Endothelial cell of umbilical vein (primary cell): ENCODE measurements at regions not wholly inside any gene's neighbourhood (a gene's known extent, or its start where the extent isn't known, plus 50 kb on each side); places are given as distances from the start of the nearest gene placed in this dataset.

Source experiments
- BruUV-seq: library from RNA; stranded (reverse); fragments of 400-500 nt; replicated peaks from 2 replicates; lab custom pipeline; 2021; lab: Mats Ljungman, UMichigan
- CTCF ChIA-PET: fragments of 300-600, 350-600 bp; sonication (Branson Sonifier 250); formaldehyde crosslinking; loops from one replicate; lab custom pipeline; 2021; ENCODE audit warnings: antibody characterized with exemption, inconsistent platforms; lab: Charles Lee
- POLR2A ChIA-PET: fragments of 300-600, 350-600 bp; sonication (Branson Sonifier 250); formaldehyde crosslinking; loops from one replicate; lab custom pipeline; 2021; ENCODE audit warnings: antibody characterized with exemption, inconsistent platforms; lab: Charles Lee
- DNase-seq: peaks from one replicate; pipeline ENCODE4 v3.0.0-alpha.2; 2011; ENCODE audit warnings: low read depth, low spot score
- FAIRE-seq: peaks from 2 replicates; lab custom pipeline; 2011; peaks lifted over from hg19 to GRCh38; lab: Jason Lieb, UNC
- H2AFZ ChIP-seq: 2 replicates; pipeline ENCODE4 v1.6.0; 2012; ENCODE audit warnings: low read depth, low read length, control low read depth, inconsistent platforms
- H3K27ac ChIP-seq: 2 replicates; pipeline ENCODE4 v1.5.1; 2011; ENCODE audit warnings: low read depth, mild to moderate bottlenecking, control low read depth, low read length, moderate library complexity; ENCODE audit not compliant: insufficient read depth
- H3K27me3 ChIP-seq, 2 experiments: 2 replicates each; pipeline versions ENCODE4 v1.6.0 to v1.6.1; 2011; ENCODE audit warnings: low read length in 2 of 2, mixed read lengths in 1 of 2; ENCODE audit not compliant: control insufficient read depth in 2 of 2, insufficient read depth in 2 of 2
- H3K36me3 ChIP-seq, 2 experiments: 2 replicates in 1 of 2; 3 replicates in 1 of 2; pipeline ENCODE4 v1.5.1; 2011; ENCODE audit warnings: low read length in 2 of 2, mild to moderate bottlenecking in 1 of 2, moderate library complexity in 1 of 2; ENCODE audit not compliant: control insufficient read depth in 2 of 2, insufficient read depth in 2 of 2; ENCODE audit errors: extremely low read depth in 1 of 2
- H3K4me1 ChIP-seq: 3 replicates; pipeline ENCODE4 v1.5.1; 2011; ENCODE audit warnings: mild to moderate bottlenecking, low read length; ENCODE audit not compliant: control insufficient read depth, insufficient read depth; ENCODE audit errors: extremely low read depth
- H3K4me2 ChIP-seq: 2 replicates; pipeline ENCODE4 v1.6.1; 2011; ENCODE audit warnings: low read length, control low read depth, mixed read lengths; ENCODE audit not compliant: insufficient read depth
- H3K4me3 ChIP-seq, 3 experiments: fragments of 200-600 bp in 1 of 3; sonication (generic), shearing (Covaris generic) in 1 of 3; replicated peaks in 1 of 3; 2 replicates each; pipeline ENCODE4 v1.5.1; 2011 to 2016; ENCODE audit warnings: control low read depth in 3 of 3, low read length in 3 of 3, mild to moderate bottlenecking in 2 of 3, inconsistent platforms in 1 of 3, low read depth in 1 of 3, moderate library complexity in 1 of 3; ENCODE audit not compliant: insufficient read depth in 1 of 3
- H3K79me2 ChIP-seq: 2 replicates; pipeline ENCODE4 v1.6.0; 2012; ENCODE audit warnings: low read length, inconsistent platforms; ENCODE audit not compliant: control insufficient read depth, insufficient read depth
- H3K9ac ChIP-seq: replicated peaks from 2 replicates; pipeline ENCODE3; 2011; ENCODE audit warnings: low read length, control low read depth; ENCODE audit not compliant: insufficient read depth; ENCODE audit errors: extremely low read depth
- H3K9me1 ChIP-seq: replicated peaks from 3 replicates; pipeline ENCODE4 v1.6.0; 2011; ENCODE audit warnings: mild to moderate bottlenecking, low read length; ENCODE audit not compliant: control insufficient read depth, insufficient read depth; ENCODE audit errors: extremely low read depth
- H3K9me3 ChIP-seq: replicated peaks from 2 replicates; pipeline ENCODE4 v1.5.1; 2012; ENCODE audit warnings: low read length, inconsistent platforms; ENCODE audit not compliant: control insufficient read depth, insufficient read depth
- H4K20me1 ChIP-seq: replicated peaks from 2 replicates; pipeline ENCODE3; 2011; ENCODE audit warnings: mild to moderate bottlenecking, low read length; ENCODE audit not compliant: control insufficient read depth, insufficient read depth; ENCODE audit errors: extremely low read depth
- CTCF ChIP-seq, 2 donors: IDR thresholded peaks; 1 replicate in 1 of 2; 2 replicates in 1 of 2; pipeline ENCODE4 v1.5.1; 2011; ENCODE audit warnings: low read length in 2 of 2, mild to moderate bottlenecking in 2 of 2, moderate library complexity in 2 of 2, control low read depth in 1 of 2, inconsistent platforms in 1 of 2, low read depth in 1 of 2; ENCODE audit not compliant: insufficient read depth in 1 of 2; ENCODE audit errors: extremely low read depth in 1 of 2
- EZH2 ChIP-seq: IDR thresholded peaks from 2 replicates; pipeline ENCODE4 v1.6.1; 2012; ENCODE audit warnings: borderline replicate concordance, low read depth, mild to moderate bottlenecking, moderate library complexity, low read length, inconsistent platforms; ENCODE audit not compliant: severe bottlenecking
- FOS ChIP-seq: IDR thresholded peaks from 2 replicates; pipeline ENCODE4 v1.6.1; 2011; ENCODE audit warnings: mild to moderate bottlenecking, low read length, moderate library complexity, borderline replicate concordance; ENCODE audit not compliant: insufficient read depth
- GATA2 ChIP-seq: IDR thresholded peaks from 2 replicates; pipeline ENCODE4 v1.7.0; 2011; ENCODE audit warnings: low read depth, mild to moderate bottlenecking, moderate library complexity, mixed read lengths, low read length; ENCODE audit not compliant: insufficient read length, insufficient read depth
- JUN ChIP-seq: IDR thresholded peaks from 2 replicates; pipeline ENCODE4 v1.6.1; 2011; ENCODE audit warnings: borderline replicate concordance, low read depth; ENCODE audit not compliant: insufficient read length, insufficient read depth
- MAX ChIP-seq: IDR thresholded peaks from 2 replicates; pipeline ENCODE4 v1.6.1; 2011; ENCODE audit not compliant: insufficient read depth, insufficient read length
- MYC ChIP-seq: IDR thresholded peaks from one replicate; pipeline ENCODE4 v1.6.1; 2011; ENCODE audit warnings: mild to moderate bottlenecking, low read depth, low read length
- POLR2A ChIP-seq: IDR thresholded peaks from 2 replicates; pipeline ENCODE4 v1.6.1; 2012; ENCODE audit warnings: low read depth, mild to moderate bottlenecking, control low read depth, low read length
- POLR2AphosphoS5 ChIP-seq: IDR thresholded peaks from 2 replicates; pipeline ENCODE4 v1.6.1; 2012; ENCODE audit warnings: low read depth, mild to moderate bottlenecking, control low read depth, low read length, moderate library complexity; ENCODE audit not compliant: insufficient read depth
- dilution Hi-C: fragments of 300-500 bp; cut with MboI; formaldehyde crosslinking; loops from one replicate; pipeline ENCODE4 v1.15.0; 2019; ENCODE audit warnings: low sequenced_read_pairs; ENCODE audit not compliant: extremely low pct_ligation_motif_present
- intact Hi-C: fragments of 100-400 bp; cut with micrococcal nuclease; formaldehyde crosslinking; loops from one replicate; pipeline ENCODE4 v1.10.0; 2022

GRCh38 chr18:68330658-68331057 lies 384.2 kb downstream of the TMX3 start:
- DNase-seq (no peak), FAIRE-seq (no peak)
- no peak overlapping the region for H2AFZ ChIP-seq
- H4K20me1 ChIP-seq, result no peaks in the 10 kb centered on the region
- H3K4me3 ChIP-seq, result no peak overlapping the region
- POLR2A ChIA-PET, result no interaction called here
- no peaks in the 10 kb centered on the region for H3K79me2 ChIP-seq
- no peak overlapping the region for H3K9ac ChIP-seq
- no peaks in the 10 kb centered on the region for H3K4me1 ChIP-seq
- no peaks in the 10 kb centered on the region for H3K9me3 ChIP-seq
- no peaks in the 10 kb centered on the region for H3K36me3 ChIP-seq
- CTCF ChIA-PET, result no interaction called here
- intact Hi-C loops, result no loop called here
- no peak overlapping the region for H3K27ac ChIP-seq
- H3K27me3 ChIP-seq, result no peaks in the 10 kb centered on the region
- no peaks in the 10 kb centered on the region for H3K9me1 ChIP-seq
- no peak overlapping the region for H3K4me2 ChIP-seq
- BruUV-seq, result no TSS peak
- dilution Hi-C loops, result no loop called here
- no peak for TF ChIP-seq JUN
- no peak for TF ChIP-seq FOS
- no peak for TF ChIP-seq EZH2
- no peak for TF ChIP-seq POLR2AphosphoS5
- TF ChIP-seq MAX, result no peak
- no peak for TF ChIP-seq MYC
- no peak for TF ChIP-seq CTCF (IDR thresholded peaks at IDR 0.05; ENCODE audit: extremely low read depth in 1 of 2, insufficient read depth in 1 of 2, low read depth in 1 of 2, low read length in 2 of 2)
- no peak for TF ChIP-seq GATA2
- TF ChIP-seq POLR2A, result no peak
